ENCODE measurements at regions not wholly inside any gene's neighbourhood (a gene's known extent, or its start where the extent isn't known, plus 50 kb on each side); places are given as distances from the start of the nearest gene placed in this dataset.

DNA sequence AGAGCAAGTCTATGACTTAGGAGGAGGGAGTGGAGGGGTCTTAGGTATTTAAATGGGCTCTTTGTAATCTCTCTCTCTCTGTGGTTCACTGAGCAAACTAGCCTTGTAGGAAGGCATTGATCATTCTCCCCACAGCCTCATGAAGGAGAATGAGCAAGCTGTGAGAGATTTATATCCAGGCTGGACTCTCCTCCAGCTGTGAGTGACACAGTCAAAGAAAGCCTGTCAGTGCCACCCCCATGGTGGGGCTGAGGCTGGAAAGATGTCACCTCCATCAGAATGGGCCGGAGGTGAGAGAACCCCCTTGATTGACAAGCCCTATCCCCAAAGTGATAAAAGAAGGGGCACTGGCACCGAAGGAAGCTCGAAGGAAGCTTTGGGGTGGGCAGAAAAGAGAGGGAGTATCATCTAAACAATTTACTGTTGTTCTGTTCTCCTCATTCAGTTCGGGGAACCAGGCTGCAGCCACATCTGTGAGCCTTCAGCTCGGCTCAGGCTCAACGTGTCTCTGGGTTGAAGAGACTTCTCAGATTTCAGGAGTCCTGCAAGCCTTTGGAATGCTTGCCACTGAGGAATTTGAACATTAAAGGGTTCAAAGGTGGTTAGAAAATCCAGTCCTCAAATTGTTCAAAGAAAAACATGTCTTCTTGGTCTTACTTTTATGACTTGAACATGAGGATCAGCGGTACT, 538.2 kb upstream of the ZNF462 start:
- in situ Hi-C loops (cut with MboI; ENCODE audit: low pct_unique_long_range_greater_than_20kb in 2 of 9, low sequenced_read_pairs in 9 of 9, unreplicated experiment in 9 of 9): loop anchor here in 1 of 9 experiments (25.0 kb wide), 1 partner anchor 88 kb away; no protein-coding TSS in a partner anchor
- peak overlapping the region; percentile 3 to 22 for H3K27ac ChIP-seq
- H3K4me1 ChIP-seq (replicated peaks in 1 of 2): peaks cover 43 to 60% of the 10 kb centered on the region in 2 donors
- no peak overlapping the region for H3K4me3 ChIP-seq
- peak in 4 of 8 experiments; percentile 28 to 53 (median 46) for ATAC-seq (replicated peaks in 6 of 8)
- 0 to 100% (median 43%) methylated on average over 1 to 5 of the region's 7 CpGs; no CpG with 5 or more reads in 1 of the 10 experiments for WGBS, 10 experiments

GRCh38 chr9:106326493-106326892, 536.5 kb upstream of the ZNF462 start:
- no peak for ATAC-seq (replicated peaks in 6 of 8)
- no peak overlapping the region for H3K4me3 ChIP-seq
- peaks cover 39 to 51% of the 10 kb centered on the region in 2 donors for H3K4me1 ChIP-seq (replicated peaks in 1 of 2)
- 10 to 100% (median 80%) methylated on average over 2 to 4 of the region's 4 CpGs; no CpG with 5 or more reads in 3 of the 10 experiments for WGBS, 10 experiments
- in situ Hi-C loops (cut with MboI; ENCODE audit: low pct_unique_long_range_greater_than_20kb in 2 of 9, low sequenced_read_pairs in 9 of 9, unreplicated experiment in 9 of 9): no loop called here
- H3K27ac ChIP-seq: no peak overlapping the region

- Histone ChIP-seq H3K4me3 (no peak overlapping the region), H3K27ac (no peak overlapping the region), H3K4me1 (replicated peaks in 1 of 2) (no peaks in the 10 kb centered on the region)
- WGBS, 10 experiments: 0 to 100% (median 84%) methylated on average over 1 to 4 of the region's 4 CpGs
- in situ Hi-C loops (cut with MboI; ENCODE audit: low pct_unique_long_range_greater_than_20kb in 2 of 9, low sequenced_read_pairs in 9 of 9, unreplicated experiment in 9 of 9): no loop called here
- no peak for ATAC-seq (replicated peaks in 6 of 8)
Measured at GRCh38 chr9:106333481-106333880, 529.5 kb upstream of the ZNF462 start.

DNA sequence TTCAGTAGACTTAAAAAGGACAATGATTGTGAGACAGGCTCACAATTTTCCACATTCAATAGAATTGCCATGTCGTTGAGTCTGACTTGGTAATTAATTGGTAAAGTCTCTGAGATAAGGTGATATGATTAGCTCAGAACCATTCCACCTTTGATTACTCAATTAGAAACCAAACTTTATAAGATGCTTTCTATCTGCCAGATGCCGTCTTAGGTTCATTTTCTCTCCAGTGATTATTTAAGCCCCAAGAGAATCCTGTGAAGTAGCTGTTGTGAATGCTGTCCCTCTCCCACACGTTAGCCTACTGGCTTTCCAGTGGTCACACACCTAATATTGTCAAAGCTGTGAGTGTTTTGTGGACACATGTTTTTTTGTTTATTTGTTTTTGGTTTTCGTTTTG, 528.9 kb upstream of the ZNF462 start:
- no peak overlapping the region for H3K27ac ChIP-seq
- H3K4me3 ChIP-seq: no peak overlapping the region
- no peak for ATAC-seq (replicated peaks in 6 of 8)
- no peaks in the 10 kb centered on the region for H3K4me1 ChIP-seq (replicated peaks in 1 of 2)
- WGBS, 10 experiments: 5 to 100% (median 50%) methylated on average over 1 to 4 of the region's 4 CpGs
- in situ Hi-C loops (cut with MboI; ENCODE audit: low pct_unique_long_range_greater_than_20kb in 2 of 9, low sequenced_read_pairs in 9 of 9, unreplicated experiment in 9 of 9): no loop called here

GRCh38 chr9:106339882-106340281, 523.1 kb upstream of the ZNF462 start:
- H3K4me3 ChIP-seq: no peak overlapping the region
- in situ Hi-C loops (cut with MboI; ENCODE audit: low pct_unique_long_range_greater_than_20kb in 2 of 9, low sequenced_read_pairs in 9 of 9, unreplicated experiment in 9 of 9): no loop called here
- H3K4me1 ChIP-seq (replicated peaks in 1 of 2): no peaks in the 10 kb centered on the region
- no peak for ATAC-seq (replicated peaks in 6 of 8)
- whole genome bisulfite sequencing, 10 experiments: 0 to 100% (median 54%) methylated on average over 1 to 3 of the region's 3 CpGs; no CpG with 5 or more reads in 1 of the 10 experiments
- no peak overlapping the region for H3K27ac ChIP-seq

DNA sequence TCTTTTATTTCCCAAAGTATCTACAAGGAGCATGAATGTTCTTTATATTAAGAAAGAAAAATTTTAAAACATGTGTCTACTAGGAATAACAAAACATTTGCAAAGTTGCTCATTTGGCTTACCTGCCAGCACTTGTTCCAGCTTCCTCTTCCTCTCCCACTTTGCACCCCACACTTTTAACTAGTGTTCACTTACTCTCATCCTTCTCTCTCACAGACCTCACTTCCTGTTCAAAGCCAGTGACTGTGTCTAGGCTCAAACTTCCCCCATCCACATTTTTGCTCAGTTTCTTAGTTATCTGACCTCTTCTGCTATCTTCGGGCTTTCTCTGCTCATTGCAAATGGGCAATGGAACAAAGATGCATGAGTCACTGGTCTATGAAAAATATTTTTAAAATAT, 512.2 kb upstream of the ZNF462 start:
- H3K27ac ChIP-seq: no peak overlapping the region
- in situ Hi-C loops (cut with MboI; ENCODE audit: low pct_unique_long_range_greater_than_20kb in 2 of 9, low sequenced_read_pairs in 9 of 9, unreplicated experiment in 9 of 9): no loop called here
- H3K4me3 ChIP-seq: no peak overlapping the region
- ATAC-seq (replicated peaks in 6 of 8): no peak
- H3K4me1 ChIP-seq (replicated peaks in 1 of 2): no peaks in the 10 kb centered on the region
- 0 to 100% (median 90%) methylated on average over 1 of the region's 1 CpG; no CpG with 5 or more reads in 1 of the 10 experiments for whole genome bisulfite sequencing, 10 experiments

DNA sequence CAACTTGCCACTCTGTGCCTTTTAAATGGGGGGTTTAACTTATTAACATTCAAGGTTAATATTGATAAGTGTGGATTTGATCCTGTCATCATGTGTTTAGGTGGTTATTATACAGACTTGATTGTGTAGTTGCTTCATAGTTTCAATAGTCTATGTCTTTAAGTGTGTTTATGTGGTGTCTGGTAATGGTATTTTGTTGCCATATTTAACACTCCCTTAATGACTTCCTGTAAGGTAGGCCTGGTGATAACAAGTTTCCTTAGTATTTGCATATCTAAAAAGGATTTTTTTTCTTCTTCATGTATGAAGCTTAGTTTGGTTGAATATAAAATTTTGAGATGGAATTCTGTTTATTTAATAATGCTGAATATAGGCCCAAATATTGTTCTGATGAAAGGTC, 506.0 kb upstream of the ZNF462 start:
- ATAC-seq (replicated peaks in 6 of 8): no peak
- Histone ChIP-seq H3K4me1 (replicated peaks in 1 of 2) (no peaks in the 10 kb centered on the region), H3K4me3 (no peak overlapping the region), H3K27ac (no peak overlapping the region)
- in situ Hi-C loops (cut with MboI; ENCODE audit: low pct_unique_long_range_greater_than_20kb in 2 of 9, low sequenced_read_pairs in 9 of 9, unreplicated experiment in 9 of 9): no loop called here

DNA sequence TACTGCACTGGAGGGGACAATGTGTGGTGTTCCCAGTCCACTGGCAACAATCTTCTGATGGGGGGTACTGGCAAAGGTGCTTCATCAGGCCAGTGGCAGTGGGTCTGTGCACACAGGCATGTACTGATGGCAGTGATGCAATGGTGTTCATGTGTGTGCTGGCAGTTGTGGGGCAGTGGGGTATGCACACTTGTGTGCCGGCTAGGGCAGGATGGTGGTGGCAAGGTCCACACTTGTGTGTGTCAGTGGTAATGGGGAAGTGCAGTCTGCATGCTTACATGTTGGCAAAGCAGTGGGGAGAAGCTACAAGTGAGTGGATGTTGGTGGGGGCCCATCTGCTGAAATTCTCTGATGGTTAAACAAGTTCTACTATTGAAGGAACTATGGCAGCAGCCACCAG, 504.6 kb upstream of the ZNF462 start:
- in situ Hi-C loops (cut with MboI; ENCODE audit: low pct_unique_long_range_greater_than_20kb in 2 of 9, low sequenced_read_pairs in 9 of 9, unreplicated experiment in 9 of 9): no loop called here
- Histone ChIP-seq H3K27ac (no peak overlapping the region), H3K4me1 (replicated peaks in 1 of 2) (no peaks in the 10 kb centered on the region), H3K4me3 (no peak overlapping the region)
- ATAC-seq (replicated peaks in 6 of 8): no peak
- WGBS, 10 experiments: 100% methylated on average over 1 of the region's 1 CpG; no CpG with 5 or more reads in 7 of the 10 experiments

DNA sequence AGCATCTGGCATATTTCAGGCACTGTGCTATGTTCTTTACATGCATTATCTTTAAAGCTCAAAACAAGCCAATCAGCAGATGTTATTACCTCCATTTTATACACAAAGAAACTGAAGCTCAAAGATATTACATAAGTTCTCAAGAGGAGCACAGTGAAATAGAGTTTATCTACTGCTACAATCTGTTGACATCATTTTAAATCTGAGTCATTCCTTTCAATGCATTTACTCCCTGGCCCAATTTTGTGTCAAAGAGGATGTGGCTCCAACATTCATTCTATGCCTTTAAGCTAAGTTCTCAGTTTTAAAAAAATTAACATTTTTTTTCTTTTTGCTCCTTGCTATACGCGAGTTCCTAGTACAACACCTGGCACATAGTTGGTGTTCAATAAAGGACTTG, 486.3 kb upstream of the ZNF462 start:
- H3K27ac ChIP-seq: no peak overlapping the region
- in situ Hi-C loops (cut with MboI; ENCODE audit: low pct_unique_long_range_greater_than_20kb in 2 of 9, low sequenced_read_pairs in 9 of 9, unreplicated experiment in 9 of 9): no loop called here
- no peaks in the 10 kb centered on the region for H3K4me1 ChIP-seq (replicated peaks in 1 of 2)
- H3K4me3 ChIP-seq: no peak overlapping the region
- WGBS, 10 experiments: 78 to 100% (median 100%) methylated on average over 2 of the region's 2 CpGs; no CpG with 5 or more reads in 1 of the 10 experiments
- no peak for ATAC-seq (replicated peaks in 6 of 8)

DNA sequence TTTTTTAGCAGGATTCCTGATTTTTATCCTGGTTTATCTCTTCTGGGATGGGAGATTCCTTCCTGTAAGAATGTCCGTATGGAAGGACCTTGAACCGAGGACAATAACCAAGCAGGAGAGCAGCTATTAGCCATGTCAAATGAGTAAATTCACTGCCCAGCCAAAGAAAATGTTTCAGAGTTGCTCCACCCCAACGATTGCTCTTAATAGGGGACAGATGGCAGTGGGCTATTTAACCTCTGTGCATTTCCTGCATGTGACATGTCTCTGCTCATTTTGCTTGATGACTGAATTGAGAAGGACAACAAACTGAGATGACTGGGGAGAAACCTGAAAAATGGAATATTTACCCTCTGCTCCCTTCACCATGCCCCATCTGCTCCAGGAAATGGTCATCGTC, 479.9 kb upstream of the ZNF462 start:
- Histone ChIP-seq H3K27ac (no peak overlapping the region), H3K4me3 (no peak overlapping the region), H3K4me1 (replicated peaks in 1 of 2) (no peaks in the 10 kb centered on the region)
- WGBS, 10 experiments: 0 to 48% (median 10%) methylated on average over 1 to 3 of the region's 4 CpGs; no CpG with 5 or more reads in 2 of the 10 experiments
- ATAC-seq (replicated peaks in 6 of 8): peak in 2 of 8 experiments; percentile 56 to 62
- in situ Hi-C loops (cut with MboI; ENCODE audit: low pct_unique_long_range_greater_than_20kb in 2 of 9, low sequenced_read_pairs in 9 of 9, unreplicated experiment in 9 of 9): no loop called here

- H3K4me1 ChIP-seq (replicated peaks in 1 of 2): no peaks in the 10 kb centered on the region
- H3K4me3 ChIP-seq: no peak overlapping the region
- no peak overlapping the region for H3K27ac ChIP-seq
- in situ Hi-C loops (cut with MboI; ENCODE audit: low pct_unique_long_range_greater_than_20kb in 2 of 9, low sequenced_read_pairs in 9 of 9, unreplicated experiment in 9 of 9): no loop called here
- no peak for ATAC-seq (replicated peaks in 6 of 8)
- WGBS, 10 experiments: 0 to 88% (median 66%) methylated on average over 1 to 2 of the region's 2 CpGs
Measured at GRCh38 chr9:106387965-106388364, 475.0 kb upstream of the ZNF462 start.

DNA sequence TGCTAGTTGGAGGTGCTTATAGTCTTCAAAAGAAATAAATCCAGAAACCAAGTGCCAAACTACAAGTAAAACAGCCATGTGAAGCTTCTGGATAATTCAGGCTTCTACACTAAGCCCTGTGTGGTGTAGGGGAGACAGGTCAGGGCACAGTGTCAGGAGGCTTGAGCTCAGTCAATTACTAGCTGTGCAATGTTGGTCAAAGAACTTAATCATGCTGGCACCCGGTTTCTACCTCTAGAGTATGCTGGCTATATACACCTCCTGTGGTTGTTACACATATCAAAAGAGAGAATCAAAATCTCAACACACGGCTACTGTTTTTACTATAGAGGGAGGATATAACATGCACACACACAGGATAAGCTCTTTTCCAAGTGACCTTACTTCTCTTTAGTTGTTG, 469.7 kb upstream of the ZNF462 start:
- 25 to 94% (median 67%) methylated on average over 1 to 2 of the region's 2 CpGs; no CpG with 5 or more reads in 3 of the 10 experiments for WGBS, 10 experiments
- in situ Hi-C loops (cut with MboI; ENCODE audit: low pct_unique_long_range_greater_than_20kb in 2 of 9, low sequenced_read_pairs in 9 of 9, unreplicated experiment in 9 of 9): no loop called here
- no peaks in the 10 kb centered on the region for H3K4me1 ChIP-seq (replicated peaks in 1 of 2)
- H3K4me3 ChIP-seq: no peak overlapping the region
- ATAC-seq (replicated peaks in 6 of 8): no peak
- H3K27ac ChIP-seq: no peak overlapping the region

- 0 to 86% (median 57%) methylated on average over 1 of the region's 1 CpG; no CpG with 5 or more reads in 1 of the 10 experiments for WGBS, 10 experiments
Measured at GRCh38 chr9:106400170-106400569, 462.8 kb upstream of the ZNF462 start.

GRCh38 chr9:106400950-106401349, 462.0 kb upstream of the ZNF462 start:
- H3K4me1 ChIP-seq (replicated peaks in 1 of 2): no peaks in the 10 kb centered on the region
- in situ Hi-C loops (cut with MboI; ENCODE audit: low pct_unique_long_range_greater_than_20kb in 2 of 9, low sequenced_read_pairs in 9 of 9, unreplicated experiment in 9 of 9): loop anchor here in 2 of 9 experiments (25.0 kb wide), 2 partner anchors 89 to 111 kb away; no protein-coding TSS in a partner anchor
- no peak overlapping the region for H3K27ac ChIP-seq
- WGBS, 10 experiments: 0 to 85% (median 60%) methylated on average over 1 to 2 of the region's 2 CpGs; no CpG with 5 or more reads in 2 of the 10 experiments
- H3K4me3 ChIP-seq: no peak overlapping the region
- no peak for ATAC-seq (replicated peaks in 6 of 8)

More at GRCh38 chr9:106400170-106400569, 462.8 kb upstream of the ZNF462 start:
- in situ Hi-C loops (cut with MboI; ENCODE audit: low pct_unique_long_range_greater_than_20kb in 2 of 9, low sequenced_read_pairs in 9 of 9, unreplicated experiment in 9 of 9): loop anchor here in 2 of 9 experiments (25.0 kb wide), 2 partner anchors 88 to 112 kb away; no protein-coding TSS in a partner anchor
- Histone ChIP-seq H3K27ac (no peak overlapping the region), H3K4me3 (no peak overlapping the region), H3K4me1 (replicated peaks in 1 of 2) (no peaks in the 10 kb centered on the region)
- no peak for ATAC-seq (replicated peaks in 6 of 8)

All from motor neuron (in vitro differentiated cells).